CD14-positive monocyte (primary cell): ENCODE measurements at regions not wholly inside any gene's neighbourhood (a gene's known extent, or its start where the extent isn't known, plus 50 kb on each side); places are given as distances from the start of the nearest gene placed in this dataset.

ENCODE experiments used
- DNase-seq, 3 donors: peaks; one replicate each; pipeline ENCODE4 v3.0.0-alpha.2; 2011 to 2022
- H2AFZ ChIP-seq: 2 replicates; pipeline ENCODE4 v1.6.0; 2012; ENCODE audit warnings: mild to moderate bottlenecking, low read depth, low read length, inconsistent platforms; ENCODE audit not compliant: insufficient read depth, poor library complexity, severe bottlenecking
- H3K27ac ChIP-seq, 2 donors: 1 replicate in 1 of 2; 2 replicates in 1 of 2; pipeline ENCODE4 v1.5.1; 2012 to 2013; ENCODE audit warnings: low read length in 2 of 2, control low read depth in 1 of 2, inconsistent platforms in 1 of 2, low read depth in 1 of 2, mild to moderate bottlenecking in 1 of 2
- H3K27me3 ChIP-seq, 2 donors: one replicate each; pipeline versions ENCODE4 v1.6.0 to v1.6.1; 2011 to 2013; ENCODE audit warnings: low read length in 2 of 2; ENCODE audit not compliant: control insufficient read depth in 2 of 2, insufficient read depth in 2 of 2
- H3K36me3 ChIP-seq, 2 donors: replicated peaks in 1 of 2; 1 replicate in 1 of 2; 2 replicates in 1 of 2; pipeline versions ENCODE4 v1.5.1 to v1.6.1; 2012 to 2013; ENCODE audit warnings: low read length in 2 of 2, control low read depth in 1 of 2, inconsistent platforms in 1 of 2, mild to moderate bottlenecking in 1 of 2; ENCODE audit not compliant: insufficient read depth in 2 of 2, control insufficient read depth in 1 of 2
- H3K4me1 ChIP-seq, 2 donors: 1 replicate in 1 of 2; 2 replicates in 1 of 2; pipeline versions ENCODE4 v1.5.1 to v1.6.1; 2012 to 2013; ENCODE audit warnings: low read length in 2 of 2, control low read depth in 1 of 2, inconsistent platforms in 1 of 2, mild to moderate bottlenecking in 1 of 2, moderate library complexity in 1 of 2; ENCODE audit not compliant: insufficient read depth in 2 of 2, control insufficient read depth in 1 of 2
- H3K4me2 ChIP-seq: replicated peaks from 2 replicates; pipeline ENCODE3; 2012; ENCODE audit warnings: low read length, moderate library complexity, mild to moderate bottlenecking; ENCODE audit not compliant: poor library complexity, severe bottlenecking; ENCODE audit errors: extremely low read depth
- H3K4me3 ChIP-seq, 3 experiments: fragments of 200-600 bp in 1 of 3; sonication (generic) in 1 of 3; replicated peaks in 1 of 3; 1 replicate in 2 of 3; 2 replicates in 1 of 3; pipeline ENCODE4 v1.5.1; 2011 to 2013; ENCODE audit warnings: low read length in 3 of 3, mild to moderate bottlenecking in 3 of 3, control low read depth in 2 of 3, low read depth in 2 of 3, inconsistent platforms in 1 of 3, moderate library complexity in 1 of 3
- H3K79me2 ChIP-seq: 2 replicates; pipeline ENCODE4 v1.6.0; 2012; ENCODE audit warnings: mild to moderate bottlenecking, control low read depth, inconsistent platforms, low read length, moderate library complexity; ENCODE audit not compliant: insufficient read depth
- H3K9ac ChIP-seq: 2 replicates; pipeline ENCODE4 v1.6.0; 2017; ENCODE audit warnings: low read length, mild to moderate bottlenecking; ENCODE audit not compliant: insufficient read depth, poor library complexity, severe bottlenecking
- H3K9me3 ChIP-seq, 2 donors: replicated peaks in 1 of 2; 1 replicate in 1 of 2; 2 replicates in 1 of 2; pipeline versions ENCODE4 v1.5.1 to v1.6.1; 2012 to 2013; ENCODE audit warnings: low read length in 2 of 2, control low read depth in 1 of 2; ENCODE audit not compliant: control insufficient read depth in 1 of 2, insufficient read depth in 1 of 2
- H4K20me1 ChIP-seq: 2 replicates; pipeline ENCODE4 v1.6.0; 2012; ENCODE audit warnings: mild to moderate bottlenecking, low read length, control low read depth, moderate library complexity; ENCODE audit not compliant: insufficient read depth
- H3K27ac Mint-ChIP-seq, 7 donors: one replicate each; pipeline ENCODE4 v1.8.0; 2020; ENCODE audit warnings: mild to moderate bottlenecking in 7 of 7, mixed read lengths in 7 of 7, moderate library complexity in 6 of 7, inconsistent platforms in 2 of 7
- H3K27me3 Mint-ChIP-seq, 3 donors: one replicate each; pipeline ENCODE4 v1.8.0; 2021 to 2022; ENCODE audit warnings: low read depth in 3 of 3, mild to moderate bottlenecking in 3 of 3, mixed read lengths in 3 of 3, moderate library complexity in 3 of 3, inconsistent platforms in 1 of 3
- H3K36me3 Mint-ChIP-seq, 2 donors: one replicate each; pipeline ENCODE4 v1.8.0; 2020; ENCODE audit warnings: mixed read lengths in 2 of 2, inconsistent platforms in 1 of 2, mild to moderate bottlenecking in 1 of 2
- H3K4me1 Mint-ChIP-seq: one replicate; pipeline ENCODE4 v1.8.0; 2020; ENCODE audit warnings: mild to moderate bottlenecking, mixed read lengths
- H3K4me3 Mint-ChIP-seq, 2 donors: one replicate each; pipeline ENCODE4 v1.8.0; 2020; ENCODE audit warnings: mild to moderate bottlenecking in 2 of 2, mixed read lengths in 2 of 2, moderate library complexity in 1 of 2
- H3K9me3 Mint-ChIP-seq, 7 donors: one replicate each; pipeline ENCODE4 v1.8.0; 2020 to 2022; ENCODE audit warnings: mixed read lengths in 7 of 7, mild to moderate bottlenecking in 6 of 7, moderate library complexity in 6 of 7, inconsistent platforms in 2 of 7
- WGBS: methylation state at CpG from one replicate; pipeline ENCODE4 v1.1.5; 2013; ENCODE audit warnings: missing lambda C conversion rate; ENCODE audit not compliant: insufficient coverage; 5-methylcytosine and 5-hydroxymethylcytosine counted together
- intact Hi-C, 2 donors: fragments of 100-400 bp; cut with micrococcal nuclease; formaldehyde crosslinking; loops; one replicate each; pipeline versions ENCODE4 v1.15.0 to v1.15.1; 2023
- TF ChIP-seq, protein P1 (sequence below): fragments of 200-600 bp; IDR thresholded peaks from one replicate; pipeline ENCODE4 v1.8.0; 2022; ENCODE audit warnings: antibody characterized with exemption, mild to moderate bottlenecking

- H3K4me3 Mint-ChIP-seq, result no peak overlapping the region
- Histone ChIP-seq H3K27ac (no peak overlapping the region), H3K36me3 (no peaks in the 10 kb centered on the region), H2AFZ (no peak overlapping the region), H3K4me3 (no peak overlapping the region), H3K27me3 (no peaks in the 10 kb centered on the region), H4K20me1 (no peaks in the 10 kb centered on the region), H3K9ac (no peak overlapping the region), H3K4me2 (no peak overlapping the region), H3K9me3 (no peaks in the 10 kb centered on the region), H3K4me1 (no peaks in the 10 kb centered on the region), H3K79me2 (no peaks in the 10 kb centered on the region)
- TF ChIP-seq, protein P1, sequence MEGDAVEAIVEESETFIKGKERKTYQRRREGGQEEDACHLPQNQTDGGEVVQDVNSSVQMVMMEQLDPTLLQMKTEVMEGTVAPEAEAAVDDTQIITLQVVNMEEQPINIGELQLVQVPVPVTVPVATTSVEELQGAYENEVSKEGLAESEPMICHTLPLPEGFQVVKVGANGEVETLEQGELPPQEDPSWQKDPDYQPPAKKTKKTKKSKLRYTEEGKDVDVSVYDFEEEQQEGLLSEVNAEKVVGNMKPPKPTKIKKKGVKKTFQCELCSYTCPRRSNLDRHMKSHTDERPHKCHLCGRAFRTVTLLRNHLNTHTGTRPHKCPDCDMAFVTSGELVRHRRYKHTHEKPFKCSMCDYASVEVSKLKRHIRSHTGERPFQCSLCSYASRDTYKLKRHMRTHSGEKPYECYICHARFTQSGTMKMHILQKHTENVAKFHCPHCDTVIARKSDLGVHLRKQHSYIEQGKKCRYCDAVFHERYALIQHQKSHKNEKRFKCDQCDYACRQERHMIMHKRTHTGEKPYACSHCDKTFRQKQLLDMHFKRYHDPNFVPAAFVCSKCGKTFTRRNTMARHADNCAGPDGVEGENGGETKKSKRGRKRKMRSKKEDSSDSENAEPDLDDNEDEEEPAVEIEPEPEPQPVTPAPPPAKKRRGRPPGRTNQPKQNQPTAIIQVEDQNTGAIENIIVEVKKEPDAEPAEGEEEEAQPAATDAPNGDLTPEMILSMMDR, result no peak
- H3K4me1 Mint-ChIP-seq, result no peaks in the 10 kb centered on the region
- no CpG with 5 or more reads among the region's 8 CpGs for WGBS
- H3K36me3 Mint-ChIP-seq, result no peaks in the 10 kb centered on the region
- peaks cover 0 to 4% (median 3%) of the 10 kb centered on the region in 3 donors for H3K27me3 Mint-ChIP-seq
- peak overlapping the region in 1 of 7 donors; percentile 3 for H3K27ac Mint-ChIP-seq
- H3K9me3 Mint-ChIP-seq, result peaks cover 0 to 7% (median 0%) of the 10 kb centered on the region in 7 donors
- no peak for DNase-seq
- intact Hi-C loops, result no loop called here
Measured at GRCh38 chr5:67490543-67491321, 294.1 kb upstream of the CD180 start.

GRCh38 chr5:67488885-67489284 lies 292.3 kb upstream of the CD180 start:
- no peak overlapping the region for H3K27ac Mint-ChIP-seq
- Histone ChIP-seq H3K79me2 (no peaks in the 10 kb centered on the region), H3K4me2 (no peak overlapping the region), H3K36me3 (no peaks in the 10 kb centered on the region), H4K20me1 (no peaks in the 10 kb centered on the region), H3K27me3 (no peaks in the 10 kb centered on the region), H3K9me3 (no peaks in the 10 kb centered on the region), H3K27ac (no peak overlapping the region), H3K9ac (no peak overlapping the region), H3K4me3 (no peak overlapping the region), H3K4me1 (no peaks in the 10 kb centered on the region), H2AFZ (no peak overlapping the region)
- no peak for DNase-seq
- intact Hi-C loops, result no loop called here
- TF ChIP-seq, protein P1, result no peak
- H3K36me3 Mint-ChIP-seq, result no peaks in the 10 kb centered on the region
- no peak overlapping the region for H3K4me3 Mint-ChIP-seq
- WGBS, result 100% methylated on average over 1 of the region's 4 CpGs
- H3K27me3 Mint-ChIP-seq, result peaks cover 0 to 4% (median 3%) of the 10 kb centered on the region in 3 donors
- peaks cover 0 to 7% (median 3%) of the 10 kb centered on the region in 7 donors for H3K9me3 Mint-ChIP-seq
- H3K4me1 Mint-ChIP-seq, result no peaks in the 10 kb centered on the region
